ENCODE measurements at regions not wholly inside any gene's neighbourhood (a gene's known extent, or its start where the extent isn't known, plus 50 kb on each side); places are given as distances from the start of the nearest gene placed in this dataset.
A peak's percentile ranks its signal among the peaks of the same experiment; 100 is the strongest.

DNA sequence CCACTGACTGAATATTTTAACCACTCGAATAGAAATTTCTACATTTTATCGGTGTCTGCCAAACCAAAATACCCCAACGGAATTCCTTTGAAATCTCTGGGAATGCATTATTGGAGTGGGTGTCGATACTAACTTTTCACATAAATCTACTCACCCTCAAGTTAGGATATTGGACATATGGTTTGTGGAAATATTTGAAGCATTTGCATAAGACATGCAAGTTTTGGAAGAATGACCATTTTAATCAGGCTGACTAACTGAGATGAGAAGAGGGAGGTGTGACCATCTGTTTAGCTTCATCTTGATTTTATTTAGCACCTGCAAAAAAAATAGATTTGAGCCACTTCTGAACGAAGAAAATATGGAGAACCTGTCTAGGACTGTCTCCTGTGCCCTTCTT lies 61.2 kb downstream of the KLF6 start:
- no peak overlapping the region for H3K4me3 ChIP-seq
- no peaks in the 10 kb centered on the region for H3K36me3 ChIP-seq (ENCODE audit: low read depth, missing control alignments)
- no peak for TF ChIP-seq POLR2A (IDR thresholded peaks at IDR 0.05)
- TF ChIP-seq, protein P1, sequence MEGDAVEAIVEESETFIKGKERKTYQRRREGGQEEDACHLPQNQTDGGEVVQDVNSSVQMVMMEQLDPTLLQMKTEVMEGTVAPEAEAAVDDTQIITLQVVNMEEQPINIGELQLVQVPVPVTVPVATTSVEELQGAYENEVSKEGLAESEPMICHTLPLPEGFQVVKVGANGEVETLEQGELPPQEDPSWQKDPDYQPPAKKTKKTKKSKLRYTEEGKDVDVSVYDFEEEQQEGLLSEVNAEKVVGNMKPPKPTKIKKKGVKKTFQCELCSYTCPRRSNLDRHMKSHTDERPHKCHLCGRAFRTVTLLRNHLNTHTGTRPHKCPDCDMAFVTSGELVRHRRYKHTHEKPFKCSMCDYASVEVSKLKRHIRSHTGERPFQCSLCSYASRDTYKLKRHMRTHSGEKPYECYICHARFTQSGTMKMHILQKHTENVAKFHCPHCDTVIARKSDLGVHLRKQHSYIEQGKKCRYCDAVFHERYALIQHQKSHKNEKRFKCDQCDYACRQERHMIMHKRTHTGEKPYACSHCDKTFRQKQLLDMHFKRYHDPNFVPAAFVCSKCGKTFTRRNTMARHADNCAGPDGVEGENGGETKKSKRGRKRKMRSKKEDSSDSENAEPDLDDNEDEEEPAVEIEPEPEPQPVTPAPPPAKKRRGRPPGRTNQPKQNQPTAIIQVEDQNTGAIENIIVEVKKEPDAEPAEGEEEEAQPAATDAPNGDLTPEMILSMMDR (IDR thresholded peaks at IDR 0.05): no peak
- no peak overlapping the region for H3K27ac ChIP-seq
- DNase-seq: no peak
- 84 to 89% methylated on average over 5 of the region's 5 CpGs for WGBS, 2 donors
- H3K9me3 ChIP-seq: no peaks in the 10 kb centered on the region
- intact Hi-C loops (cut with DNase I; ENCODE audit: low total_unique reads): no loop called here
- H3K27me3 ChIP-seq: no peaks in the 10 kb centered on the region
- H3K4me1 ChIP-seq: no peaks in the 10 kb centered on the region

DNA sequence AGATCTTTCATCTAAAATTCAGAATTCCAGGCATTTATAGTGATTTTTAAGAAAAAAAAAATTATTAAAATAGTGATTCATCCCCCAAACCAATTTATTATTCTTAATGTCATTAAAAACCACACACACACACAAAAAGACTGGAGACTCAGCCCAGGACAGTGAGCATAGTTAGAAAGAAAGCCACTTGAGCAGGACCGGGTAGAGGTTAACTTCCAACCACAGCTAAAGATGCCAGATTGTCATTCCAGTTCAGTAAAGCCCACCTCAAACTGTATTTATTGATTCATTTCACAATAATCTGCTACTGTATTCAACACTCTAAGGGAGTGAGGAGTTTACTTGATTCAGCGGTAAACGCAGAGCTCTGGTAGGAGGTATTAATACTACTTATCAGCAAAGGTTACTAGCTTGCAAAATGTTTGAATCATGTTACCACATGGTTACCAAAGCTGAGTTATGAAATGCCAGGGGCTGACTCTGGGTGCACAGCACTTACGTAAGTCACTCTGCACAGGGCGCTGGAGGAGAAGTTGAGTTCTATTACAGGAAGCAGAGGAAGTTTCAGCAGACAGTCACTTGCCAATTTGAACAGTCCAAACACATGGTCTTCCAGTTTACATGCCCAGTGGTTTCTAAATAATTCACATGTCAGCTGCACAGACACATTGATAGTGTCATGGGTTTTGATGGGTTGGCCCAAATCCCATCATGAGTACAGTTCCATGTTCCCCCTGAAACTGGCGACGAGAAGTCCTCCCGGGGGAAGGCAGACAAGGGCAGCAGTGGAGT lies 64.6 kb downstream of the KLF6 start:
- Histone ChIP-seq H3K36me3 (ENCODE audit: low read depth, missing control alignments) (no peaks in the 10 kb centered on the region), H3K9me3 (no peaks in the 10 kb centered on the region), H3K4me1 (no peaks in the 10 kb centered on the region), H3K27me3 (no peaks in the 10 kb centered on the region), H3K27ac (no peak overlapping the region), H3K4me3 (no peak overlapping the region)
- TF ChIP-seq, protein P1 (IDR thresholded peaks at IDR 0.05): no peak
- no peak for TF ChIP-seq POLR2A (IDR thresholded peaks at IDR 0.05)
- DNase-seq: peak; percentile 48
- intact Hi-C loops (cut with DNase I; ENCODE audit: low total_unique reads): no loop called here
- WGBS, 2 donors: 80 to 89% methylated on average over 8 of the region's 8 CpGs

DNA sequence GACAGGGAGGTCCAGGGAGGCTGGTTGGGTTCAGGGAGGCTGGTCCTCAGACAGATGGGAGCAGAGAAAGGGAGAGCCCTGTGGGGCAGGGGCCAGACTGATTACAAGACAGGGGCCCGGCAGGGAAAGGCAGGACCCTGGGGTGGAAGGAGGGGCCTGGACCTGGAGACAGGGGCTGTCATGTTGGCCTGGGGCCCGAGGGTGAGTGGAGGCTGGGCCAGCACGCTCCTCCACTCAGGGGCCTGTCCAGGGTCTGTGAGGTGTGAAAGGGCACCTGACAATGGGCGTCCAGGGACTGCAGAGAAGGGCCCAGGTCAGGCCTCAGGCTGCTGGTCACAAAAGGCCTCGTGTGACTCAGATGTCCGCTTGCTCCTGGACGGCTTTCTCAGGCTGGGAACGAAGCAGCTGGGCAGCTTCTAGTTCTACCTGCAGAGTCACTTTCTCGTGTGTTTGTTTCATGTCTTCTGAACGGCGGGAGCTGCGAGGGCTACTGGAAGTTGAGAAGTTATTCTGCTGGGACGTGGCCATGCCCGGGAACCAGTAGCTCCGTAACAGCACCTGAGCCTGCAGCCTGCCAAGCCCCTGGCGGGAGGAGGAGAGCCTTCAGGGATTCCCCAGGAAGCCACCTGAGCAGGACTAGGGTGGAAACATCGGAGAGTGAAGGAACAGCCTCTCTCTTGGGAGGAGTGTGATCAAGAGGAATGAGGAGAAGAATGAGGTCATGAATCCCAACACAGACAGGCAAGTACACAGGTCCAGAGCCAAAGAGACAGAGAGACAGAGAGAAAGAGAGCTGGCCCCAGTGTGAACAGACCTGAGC lies 65.8 kb downstream of the KLF6 start:
- no peaks in the 10 kb centered on the region for H3K27me3 ChIP-seq
- intact Hi-C loops (cut with DNase I; ENCODE audit: low total_unique reads): no loop called here
- no peak for TF ChIP-seq POLR2A (IDR thresholded peaks at IDR 0.05)
- TF ChIP-seq, protein P1 (IDR thresholded peaks at IDR 0.05): no peak
- 81 to 92% methylated on average over 13 to 17 of the region's 17 CpGs for WGBS, 2 donors
- H3K36me3 ChIP-seq (ENCODE audit: low read depth, missing control alignments): no peaks in the 10 kb centered on the region
- H3K4me1 ChIP-seq: no peaks in the 10 kb centered on the region
- no peak overlapping the region for H3K27ac ChIP-seq
- H3K9me3 ChIP-seq: no peaks in the 10 kb centered on the region
- H3K4me3 ChIP-seq: no peak overlapping the region
- no peak for DNase-seq

DNA sequence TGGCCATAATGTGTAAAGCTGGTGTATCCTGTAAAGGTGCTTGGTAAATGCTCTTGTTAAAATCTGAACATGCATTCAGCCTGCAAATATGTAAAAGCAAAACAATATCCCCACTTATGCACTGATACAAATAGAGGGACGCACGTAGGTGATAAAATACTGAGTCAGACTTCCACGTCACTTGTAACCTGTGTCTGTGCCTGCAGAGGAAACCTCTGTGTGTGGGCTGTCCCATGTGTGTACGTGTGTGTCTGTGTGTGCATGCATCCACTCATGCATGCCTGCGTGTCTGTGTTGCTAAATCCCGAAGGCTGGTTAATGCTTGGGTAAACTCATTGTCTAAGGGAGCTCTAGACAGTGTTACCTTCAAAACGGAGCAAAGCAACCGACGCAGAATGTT lies 68.9 kb downstream of the KLF6 start:
- TF ChIP-seq POLR2A (IDR thresholded peaks at IDR 0.05): no peak
- TF ChIP-seq, protein P1 (IDR thresholded peaks at IDR 0.05): no peak
- intact Hi-C loops (cut with DNase I; ENCODE audit: low total_unique reads): no loop called here
- no peaks in the 10 kb centered on the region for H3K27me3 ChIP-seq
- H3K4me1 ChIP-seq: no peaks in the 10 kb centered on the region
- 85 to 96% methylated on average over 9 of the region's 9 CpGs for WGBS, 2 donors
- no peaks in the 10 kb centered on the region for H3K36me3 ChIP-seq (ENCODE audit: low read depth, missing control alignments)
- no peaks in the 10 kb centered on the region for H3K9me3 ChIP-seq
- H3K27ac ChIP-seq: no peak overlapping the region
- no peak overlapping the region for H3K4me3 ChIP-seq
- no peak for DNase-seq
